HFF-Myc (cell line): ENCODE measurements at regions not wholly inside any gene's neighbourhood (a gene's known extent, or its start where the extent isn't known, plus 50 kb on each side); places are given as distances from the start of the nearest gene placed in this dataset.

ENCODE experiments used
- DNase-seq: peaks from one replicate; pipeline ENCODE4 v3.0.0-alpha.2; 2011; ENCODE audit warnings: low read depth; ENCODE audit errors: extremely low read depth
- H3K4me3 ChIP-seq: replicated peaks from 2 replicates; pipeline ENCODE4 v1.5.1; 2011; ENCODE audit warnings: low read depth, mild to moderate bottlenecking, control low read depth, low read length
- TF ChIP-seq, protein P1 (sequence below): IDR thresholded peaks from 2 replicates; pipeline ENCODE4 v1.5.1; 2012; ENCODE audit warnings: mild to moderate bottlenecking, low read depth, low read length, control low read depth; ENCODE audit errors: missing control alignments

DNA sequence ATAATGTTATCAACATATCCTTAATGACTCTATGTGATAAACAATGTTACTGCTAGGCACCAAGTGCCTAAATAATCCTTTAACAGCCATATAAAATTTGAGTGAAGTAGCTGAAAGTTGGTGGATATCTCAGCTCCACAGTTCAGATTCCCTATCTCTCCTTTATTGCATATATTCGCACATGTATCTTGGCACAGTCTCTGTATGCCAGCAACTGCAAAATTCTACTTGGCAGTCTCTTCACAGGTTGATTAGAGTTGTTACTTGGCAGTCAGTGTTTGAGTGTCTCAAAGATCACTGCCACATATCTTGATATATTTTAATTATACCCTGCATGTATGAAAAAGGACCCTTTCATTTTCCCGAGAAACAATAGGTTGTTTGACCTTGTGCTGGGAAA lies 879.3 kb downstream of the OLFM4 start:
- TF ChIP-seq, protein P1, sequence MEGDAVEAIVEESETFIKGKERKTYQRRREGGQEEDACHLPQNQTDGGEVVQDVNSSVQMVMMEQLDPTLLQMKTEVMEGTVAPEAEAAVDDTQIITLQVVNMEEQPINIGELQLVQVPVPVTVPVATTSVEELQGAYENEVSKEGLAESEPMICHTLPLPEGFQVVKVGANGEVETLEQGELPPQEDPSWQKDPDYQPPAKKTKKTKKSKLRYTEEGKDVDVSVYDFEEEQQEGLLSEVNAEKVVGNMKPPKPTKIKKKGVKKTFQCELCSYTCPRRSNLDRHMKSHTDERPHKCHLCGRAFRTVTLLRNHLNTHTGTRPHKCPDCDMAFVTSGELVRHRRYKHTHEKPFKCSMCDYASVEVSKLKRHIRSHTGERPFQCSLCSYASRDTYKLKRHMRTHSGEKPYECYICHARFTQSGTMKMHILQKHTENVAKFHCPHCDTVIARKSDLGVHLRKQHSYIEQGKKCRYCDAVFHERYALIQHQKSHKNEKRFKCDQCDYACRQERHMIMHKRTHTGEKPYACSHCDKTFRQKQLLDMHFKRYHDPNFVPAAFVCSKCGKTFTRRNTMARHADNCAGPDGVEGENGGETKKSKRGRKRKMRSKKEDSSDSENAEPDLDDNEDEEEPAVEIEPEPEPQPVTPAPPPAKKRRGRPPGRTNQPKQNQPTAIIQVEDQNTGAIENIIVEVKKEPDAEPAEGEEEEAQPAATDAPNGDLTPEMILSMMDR = no peak
- no peak for DNase-seq
- H3K4me3 ChIP-seq = no peak overlapping the region

GRCh38 chr13:53920916-53921315 lies 892.3 kb downstream of the OLFM4 start:
- DNase-seq = no peak
- H3K4me3 ChIP-seq = no peak overlapping the region
- TF ChIP-seq, protein P1 = no peak

- TF ChIP-seq, protein P1 = no peak
These were observed 892.9 kb downstream of the OLFM4 start for GRCh38 chr13:53921473-53921872.

DNA sequence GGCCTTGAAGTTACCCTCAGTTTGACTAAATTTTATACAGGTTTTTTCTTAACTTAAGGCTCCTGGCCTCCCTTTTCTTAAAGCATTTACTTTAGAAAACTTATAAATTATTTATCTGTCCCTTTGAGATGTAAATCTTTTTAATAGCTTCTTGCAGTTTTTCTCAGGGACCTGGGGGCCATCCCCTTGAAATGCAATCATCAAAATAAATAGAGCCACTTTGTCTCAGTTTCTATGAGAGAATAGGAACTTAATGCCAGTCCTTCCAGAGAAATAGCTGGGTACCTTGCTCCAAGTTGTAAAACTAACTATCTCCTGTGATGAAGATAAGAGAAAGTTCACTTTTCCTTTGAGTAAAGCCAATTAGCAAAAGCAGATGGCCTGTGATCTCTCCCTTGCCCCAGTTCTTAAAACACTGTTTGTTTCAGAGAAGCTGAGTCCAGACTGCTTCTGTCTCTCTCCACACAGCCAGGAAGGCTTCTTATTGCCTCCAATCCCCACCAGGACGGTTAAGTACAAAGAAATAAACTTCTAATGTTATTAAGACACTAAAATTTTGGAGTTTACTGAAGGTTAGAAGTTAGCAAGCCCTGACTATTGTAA lies 913.1 kb downstream of the OLFM4 start:
- no peak overlapping the region for H3K4me3 ChIP-seq
- TF ChIP-seq, protein P1 = no peak
- no peak for DNase-seq

More at GRCh38 chr13:53921473-53921872, 892.9 kb downstream of the OLFM4 start:
- no peak overlapping the region for H3K4me3 ChIP-seq
- DNase-seq = no peak

GRCh38 chr13:53946500-53946899 lies 917.9 kb downstream of the OLFM4 start:
- DNase-seq = no peak
- TF ChIP-seq, protein P1 = no peak
- H3K4me3 ChIP-seq = no peak overlapping the region

GRCh38 chr13:53953183-53953582 lies 924.6 kb downstream of the OLFM4 start:
- TF ChIP-seq, protein P1 = no peak
- H3K4me3 ChIP-seq = no peak overlapping the region
- DNase-seq = no peak
